ENCODE measurements at regions not wholly inside any gene's neighbourhood (a gene's known extent, or its start where the extent isn't known, plus 50 kb on each side); places are given as distances from the start of the nearest gene placed in this dataset.

- no peak for DNase-seq (ENCODE audit: low spot score)
These were observed 269.3 kb upstream of the UBE2E2 start for GRCh38 chr3:22933841-22934116.

GRCh38 chr3:22935040-22935439 is 268.1 kb upstream of the UBE2E2 start:
- DNase-seq (ENCODE audit: low spot score) = no peak

GRCh38 chr3:22937536-22937935 is 265.6 kb upstream of the UBE2E2 start:
- no peak for DNase-seq (ENCODE audit: low spot score)

- DNase-seq (ENCODE audit: low spot score) = no peak
These were observed 264.4 kb upstream of the UBE2E2 start for GRCh38 chr3:22938739-22939138.

DNA sequence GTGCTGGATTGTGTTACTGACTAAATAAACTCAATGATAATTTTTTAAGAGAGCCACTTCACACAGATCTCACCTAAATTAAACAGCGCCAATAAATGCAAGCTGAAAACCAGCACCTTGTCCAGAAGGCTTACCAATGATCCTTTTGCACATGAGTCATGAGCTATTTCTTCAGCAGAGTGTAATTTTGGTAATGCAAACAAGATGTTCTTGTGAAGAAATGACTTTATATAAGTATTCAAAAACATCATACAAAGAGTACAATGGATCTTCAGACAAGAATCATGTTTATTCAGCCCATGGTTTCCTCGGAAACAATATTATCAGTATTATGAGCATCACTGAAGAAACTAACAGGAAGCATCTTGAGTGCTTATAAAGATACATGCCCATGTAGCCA is 263.8 kb upstream of the UBE2E2 start:
- no peak for DNase-seq (ENCODE audit: low spot score)

- DNase-seq (ENCODE audit: low spot score) = no peak
These were observed 262.8 kb upstream of the UBE2E2 start for GRCh38 chr3:22940285-22940684.

DNA sequence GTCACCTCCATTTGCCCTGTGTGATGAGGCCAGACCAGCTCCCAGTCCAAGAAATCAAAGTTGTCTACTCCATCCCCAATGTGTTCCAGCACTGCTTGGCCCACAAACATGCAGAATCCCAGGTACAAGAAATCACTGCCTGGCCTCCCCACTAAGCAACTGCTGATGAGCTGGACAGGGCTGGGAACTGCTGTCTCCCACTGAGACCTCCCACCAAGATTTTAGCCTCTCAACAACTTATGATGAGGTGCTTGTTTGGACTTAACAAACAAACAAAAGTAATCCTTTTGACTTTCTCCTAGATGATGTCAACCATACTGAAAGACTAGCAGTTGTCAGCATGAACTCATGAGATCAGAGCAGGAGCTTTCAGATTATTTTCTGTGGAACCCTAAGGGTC is 260.1 kb upstream of the UBE2E2 start:
- DNase-seq (ENCODE audit: low spot score) = no peak

DNA sequence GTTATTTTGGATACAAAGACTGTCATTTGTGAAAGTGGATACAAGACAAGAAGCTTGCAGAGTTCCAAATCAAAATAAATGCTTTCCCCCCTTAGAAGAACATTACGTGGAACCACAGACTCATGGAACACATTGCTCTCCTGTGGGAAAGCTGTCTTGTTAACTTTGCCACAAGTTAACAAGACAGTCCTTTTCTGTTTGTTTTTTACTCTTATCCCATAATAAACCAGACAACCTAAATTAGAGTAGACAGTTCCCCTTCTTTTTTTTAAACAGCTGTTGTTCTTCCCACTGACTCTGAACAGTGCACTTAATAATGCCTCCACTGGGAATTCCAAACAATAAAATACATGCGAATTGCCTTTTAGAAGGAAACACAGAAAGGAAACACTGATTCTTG is 255.3 kb upstream of the UBE2E2 start:
- DNase-seq (ENCODE audit: low spot score) = no peak

DNA sequence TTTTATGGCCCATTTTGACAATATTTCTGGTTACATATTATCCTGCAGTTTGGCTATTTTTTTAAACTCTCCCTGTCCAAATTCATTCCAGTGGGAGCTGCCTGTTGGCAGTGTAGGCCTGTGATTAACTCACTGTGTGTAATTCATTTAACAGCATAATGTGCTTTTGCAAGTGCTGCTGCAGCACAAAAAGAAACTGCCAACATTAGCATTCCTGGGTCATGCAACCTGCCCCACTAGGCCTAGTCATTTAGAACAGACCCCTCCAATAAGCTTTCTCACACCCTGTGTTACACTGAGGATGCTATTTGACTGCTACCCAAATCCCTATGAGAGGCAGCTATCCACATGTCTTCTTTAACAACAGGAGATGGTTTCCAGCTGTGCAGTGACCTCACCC is 251.2 kb upstream of the UBE2E2 start:
- no peak for DNase-seq (ENCODE audit: low spot score)

- no peak for DNase-seq (ENCODE audit: low spot score)
These were observed 250.3 kb upstream of the UBE2E2 start for GRCh38 chr3:22952860-22953259.

DNA sequence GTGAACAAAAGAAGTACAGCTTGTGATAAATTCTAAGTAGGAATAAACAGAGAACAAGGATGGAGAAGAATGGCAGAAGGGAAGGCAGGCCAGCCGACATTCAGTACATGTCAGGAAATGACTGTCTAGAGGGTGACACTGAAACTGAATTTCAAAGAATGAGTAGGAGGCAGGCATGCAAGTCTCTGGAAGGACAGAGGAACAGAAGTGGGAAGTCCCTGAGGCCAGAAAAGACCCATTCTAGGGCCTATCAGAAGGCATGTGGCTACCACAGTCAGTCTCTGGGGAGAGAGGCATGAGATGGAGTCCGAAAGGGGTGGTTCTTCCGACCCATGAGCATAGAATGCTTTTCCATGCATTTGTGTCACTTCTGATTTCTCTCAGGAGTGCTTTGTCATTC is 243.5 kb upstream of the UBE2E2 start:
- no peak for DNase-seq (ENCODE audit: low spot score)

DNA sequence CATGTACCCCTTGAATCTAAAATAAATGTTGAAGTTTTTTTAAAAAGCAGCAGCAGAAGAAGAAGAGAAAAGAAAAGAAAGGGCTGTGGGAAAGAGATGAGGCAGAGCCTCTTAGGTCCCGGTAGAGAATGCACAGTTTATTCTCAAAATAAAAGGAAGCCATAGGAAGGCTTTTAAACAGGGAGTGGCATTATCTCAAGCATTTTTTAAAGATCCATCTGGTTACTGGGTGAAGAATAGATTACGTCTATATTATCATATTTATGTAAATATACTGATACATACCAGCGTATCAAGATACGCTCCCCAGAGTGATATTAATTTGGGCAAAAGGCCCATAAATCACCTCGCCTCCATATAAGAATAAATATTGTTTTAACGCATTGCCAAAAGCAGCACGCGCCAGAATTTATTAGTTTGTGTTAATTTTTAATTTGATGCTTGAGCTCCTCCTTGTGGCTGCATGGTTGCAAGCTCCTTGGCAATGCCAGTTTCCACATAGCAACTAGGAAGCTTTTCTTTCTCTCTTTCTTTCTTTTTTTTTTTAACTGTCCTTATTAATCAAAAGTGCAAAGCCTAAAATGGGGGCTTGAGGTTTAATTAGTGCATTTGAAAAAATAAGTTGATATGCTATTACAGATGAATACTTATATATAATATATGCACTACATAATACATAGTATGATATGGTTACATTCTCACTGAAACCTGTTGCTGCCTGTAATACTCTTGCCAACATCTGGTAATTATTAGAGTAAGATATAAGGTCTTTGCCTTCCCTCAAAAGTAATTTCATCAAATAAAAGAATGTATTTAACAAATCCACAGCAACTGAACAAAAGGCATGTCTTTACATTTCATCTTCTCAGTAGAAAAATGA is 242.8 kb upstream of the UBE2E2 start:
- DNase-seq (ENCODE audit: low spot score) = peak; percentile 48

DNA sequence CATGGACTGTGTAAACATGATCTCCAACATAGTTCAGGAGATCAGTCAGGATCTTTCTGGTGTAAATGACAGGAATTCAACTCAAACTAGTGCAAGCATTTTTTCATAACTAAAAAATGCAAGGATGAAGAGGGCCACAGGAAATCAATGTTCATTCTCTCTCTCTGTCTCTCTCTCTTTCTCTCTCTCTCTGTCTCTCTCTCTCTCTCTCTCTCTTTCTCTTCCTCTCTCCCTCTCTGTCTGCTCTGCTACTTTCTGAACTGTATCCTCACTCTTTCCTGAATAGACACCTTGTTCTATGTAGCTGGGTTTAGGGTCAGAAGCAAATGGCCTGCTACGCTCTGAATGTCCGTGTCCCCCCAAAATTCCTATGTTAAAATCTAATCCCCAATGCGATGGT is 240.9 kb upstream of the UBE2E2 start:
- no peak for DNase-seq (ENCODE audit: low spot score)

- DNase-seq (ENCODE audit: low spot score) = no peak
These were observed 236.8 kb upstream of the UBE2E2 start for GRCh38 chr3:22966349-22966748.

DNA sequence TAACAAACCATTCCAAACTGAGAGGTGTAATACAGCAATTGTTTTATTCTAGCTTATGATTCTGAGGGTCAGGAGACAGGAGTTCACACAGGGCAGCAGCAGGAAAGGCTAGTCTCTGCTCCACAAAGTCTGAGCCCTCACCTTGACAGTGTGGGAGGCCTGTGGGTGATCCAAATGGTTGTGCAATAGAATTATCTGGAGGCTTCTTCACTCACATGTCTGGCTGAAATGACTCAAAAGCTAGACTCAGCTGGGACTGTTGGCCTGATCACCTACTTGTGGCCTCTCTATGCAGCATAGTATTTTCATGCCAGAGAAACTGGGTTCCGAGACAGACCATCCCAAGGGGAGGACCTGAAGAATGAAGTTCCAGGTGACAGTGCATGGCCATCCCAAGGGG is 233.9 kb upstream of the UBE2E2 start:
- no peak for DNase-seq (ENCODE audit: low spot score)

DNA sequence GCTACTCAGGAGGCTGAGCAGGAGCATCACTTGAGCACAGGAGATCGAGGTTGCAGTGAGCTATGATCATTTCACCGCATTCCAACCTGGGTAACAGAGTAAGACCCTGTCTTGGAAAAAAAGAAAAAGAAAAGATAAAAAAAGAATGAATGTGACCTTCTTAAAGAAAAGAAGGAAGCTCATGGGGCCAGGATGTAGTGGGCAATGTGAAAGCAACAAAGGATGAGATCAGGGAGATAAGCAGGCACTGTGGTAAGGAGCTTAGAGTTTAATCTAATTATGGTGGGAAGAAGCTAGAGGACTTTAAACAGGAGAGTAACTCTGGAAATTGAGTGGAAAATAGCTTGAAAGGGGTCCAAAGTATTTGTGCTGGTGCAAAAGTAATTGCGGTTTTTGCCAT is 231.6 kb upstream of the UBE2E2 start:
- DNase-seq (ENCODE audit: low spot score) = no peak

- no peak for DNase-seq (ENCODE audit: low spot score)
These were observed 226.1 kb upstream of the UBE2E2 start for GRCh38 chr3:22977042-22977441.

- DNase-seq (ENCODE audit: low spot score) = no peak
These were observed 225.4 kb upstream of the UBE2E2 start for GRCh38 chr3:22977650-22978289.

- DNase-seq (ENCODE audit: low spot score) = no peak
These were observed 223.5 kb upstream of the UBE2E2 start for GRCh38 chr3:22979581-22979980.

GRCh38 chr3:22980346-22980745 is 222.8 kb upstream of the UBE2E2 start:
- no peak for DNase-seq (ENCODE audit: low spot score)

GRCh38 chr3:22981166-22981565 is 222.0 kb upstream of the UBE2E2 start:
- no peak for DNase-seq (ENCODE audit: low spot score)

DNA sequence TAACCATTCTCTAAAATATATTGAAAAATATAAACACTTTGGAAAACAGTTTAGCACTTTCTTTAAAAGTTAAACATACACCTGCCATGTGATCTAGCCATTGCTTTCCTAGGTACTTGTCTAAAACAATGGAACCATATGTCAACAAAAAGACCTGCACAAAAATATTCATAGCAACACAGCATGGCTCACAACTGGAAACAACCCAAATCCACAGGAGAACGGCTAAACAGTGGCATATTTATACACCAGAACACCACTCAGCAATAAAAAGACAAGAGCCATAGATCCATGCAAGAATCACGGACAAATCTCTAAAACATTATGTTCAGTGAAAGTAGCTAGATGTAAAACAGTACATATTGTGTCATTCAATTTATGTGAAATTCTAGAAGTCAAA is 221.3 kb upstream of the UBE2E2 start:
- no peak for DNase-seq (ENCODE audit: low spot score)

DNA sequence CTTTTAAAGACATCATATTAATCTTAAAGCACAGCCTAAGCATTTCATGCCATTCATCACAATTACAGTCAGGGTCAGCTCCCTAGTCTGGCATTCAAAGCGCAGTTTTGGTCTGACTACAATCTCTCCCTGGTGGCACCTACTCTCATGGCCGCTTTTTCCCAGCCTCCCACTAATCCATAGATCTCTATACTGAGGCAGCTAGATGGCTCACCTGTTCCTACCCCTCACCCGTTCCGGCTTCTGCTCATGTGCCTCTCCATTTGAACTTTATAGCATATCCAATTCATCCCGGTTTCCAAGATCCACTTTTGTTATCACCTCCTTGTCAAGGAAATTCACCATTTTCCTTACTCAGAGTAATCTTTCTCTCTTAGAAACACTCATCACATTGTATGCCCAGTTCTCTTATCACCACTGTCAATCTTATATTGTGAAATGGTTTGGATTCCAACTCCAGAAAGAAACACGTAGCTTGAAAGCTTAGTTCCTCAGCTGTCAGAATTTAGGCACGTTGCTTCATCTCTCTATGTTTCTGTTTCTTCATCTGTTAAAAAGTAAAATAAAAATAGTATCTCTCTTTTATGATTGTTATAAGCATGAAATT is 220.0 kb upstream of the UBE2E2 start:
- no peak for DNase-seq (ENCODE audit: low spot score)

Measured in HT-29 (cell line).